CD4-positive, alpha-beta T cell (primary cell): ENCODE measurements at regions not wholly inside any gene's neighbourhood (a gene's known extent, or its start where the extent isn't known, plus 50 kb on each side); places are given as distances from the start of the nearest gene placed in this dataset.

Experiments
- ATAC-seq: fragments of 200-7000 bp; cut with Tn5 transposase; one replicate; pipeline ENCODE4 v1.10.0; 2022; ENCODE audit warnings: mild to moderate bottlenecking; ENCODE audit not compliant: poor library complexity
- CTCF ChIA-PET: fragments of 350-600 bp; sonication (Branson Sonifier 250); formaldehyde crosslinking; loops from one replicate; lab custom pipeline; 2021; ENCODE audit warnings: antibody characterized with exemption, inconsistent platforms; lab: Charles Lee
- POLR2A ChIA-PET: fragments of 350-600 bp; sonication (Branson Sonifier 250); formaldehyde crosslinking; loops from one replicate; lab custom pipeline; 2021; ENCODE audit warnings: antibody characterized with exemption, inconsistent platforms; lab: Charles Lee
- DNase-seq, 14 experiments: peaks; one replicate each; pipeline ENCODE4 v3.0.0-alpha.2; 2013 to 2020; ENCODE audit warnings: mixed read lengths in 2 of 14
- H3K27ac ChIP-seq, 2 donors: one replicate each; pipeline versions ENCODE4 v1.5.1 to v1.7.0; 2013; ENCODE audit warnings: low read length in 2 of 2, low read depth in 1 of 2, mild to moderate bottlenecking in 1 of 2
- H3K27me3 ChIP-seq, 2 experiments: 1 replicate in 1 of 2; 2 replicates in 1 of 2; pipeline versions ENCODE4 v1.6.1 to v1.7.0; 2013; ENCODE audit warnings: low read length in 2 of 2, control low read depth in 1 of 2, mild to moderate bottlenecking in 1 of 2, moderate library complexity in 1 of 2; ENCODE audit not compliant: insufficient read depth in 2 of 2, control insufficient read depth in 1 of 2
- H3K36me3 ChIP-seq: one replicate; pipeline ENCODE4 v1.6.1; 2013; ENCODE audit warnings: low read length, control low read depth; ENCODE audit not compliant: insufficient read depth
- H3K4me1 ChIP-seq: one replicate; pipeline ENCODE4 v1.6.1; 2013; ENCODE audit warnings: low read length, control low read depth; ENCODE audit not compliant: insufficient read depth
- H3K4me3 ChIP-seq: one replicate; pipeline ENCODE4 v1.5.1; 2013; ENCODE audit warnings: mild to moderate bottlenecking, low read length, moderate library complexity
- H3K9me3 ChIP-seq, 2 experiments: 1 replicate in 1 of 2; 2 replicates in 1 of 2; pipeline versions ENCODE4 v1.6.1 to v1.7.0; 2013; ENCODE audit warnings: low read length in 2 of 2, mild to moderate bottlenecking in 2 of 2, control low read depth in 1 of 2, moderate library complexity in 1 of 2; ENCODE audit not compliant: control insufficient read depth in 1 of 2, insufficient read depth in 1 of 2
- H3K27ac Mint-ChIP-seq: one replicate; pipeline ENCODE4 v1.8.0; 2020; ENCODE audit warnings: mixed read lengths
- H3K27me3 Mint-ChIP-seq: one replicate; pipeline ENCODE4 v1.8.0; 2021; ENCODE audit warnings: mixed read lengths
- H3K36me3 Mint-ChIP-seq: one replicate; pipeline ENCODE4 v1.8.0; 2021; ENCODE audit warnings: low read depth, mixed read lengths
- H3K4me1 Mint-ChIP-seq: one replicate; pipeline ENCODE4 v1.8.0; 2021; ENCODE audit warnings: low read depth, mixed read lengths
- H3K4me3 Mint-ChIP-seq: one replicate; pipeline ENCODE4 v1.8.0; 2020; ENCODE audit warnings: mild to moderate bottlenecking, mixed read lengths
- H3K9me3 Mint-ChIP-seq: one replicate; pipeline ENCODE4 v1.8.0; 2020; ENCODE audit warnings: mixed read lengths
- CTCF ChIP-seq: fragments of 200-600 bp; IDR thresholded peaks from one replicate; pipeline ENCODE4 v1.8.0; 2022; ENCODE audit warnings: antibody characterized with exemption, mild to moderate bottlenecking
- intact Hi-C, 2 experiments: fragments of 100-400 bp; cut with DNase I in 1 of 2; cut with micrococcal nuclease in 1 of 2; formaldehyde crosslinking; loops; one replicate each; pipeline versions ENCODE4 v1.15.1 to v1.9.0; 2023 to 2025; cut with DNase I, micrococcal nuclease

GRCh38 chrX:20653070-20653469 is 386.4 kb upstream of the RPS6KA3 start:
- Histone ChIP-seq H3K27me3 (no peaks in the 10 kb centered on the region), H3K9me3 (no peaks in the 10 kb centered on the region), H3K4me1 (no peaks in the 10 kb centered on the region), H3K27ac (no peak overlapping the region), H3K36me3 (no peaks in the 10 kb centered on the region), H3K4me3 (no peak overlapping the region)
- ATAC-seq (no peak), DNase-seq (no peak)
- ChIA-PET CTCF (no interaction called here), POLR2A (no interaction called here)
- Mint-ChIP-seq H3K4me3 (no peak overlapping the region), H3K4me1 (no peaks in the 10 kb centered on the region), H3K36me3 (no peaks in the 10 kb centered on the region), H3K27ac (no peak overlapping the region), H3K27me3 (no peaks in the 10 kb centered on the region), H3K9me3 (no peaks in the 10 kb centered on the region)
- TF ChIP-seq CTCF = no peak
- intact Hi-C loops = no loop called here

- no peak for TF ChIP-seq CTCF
- POLR2A ChIA-PET = no interaction called here
- Mint-ChIP-seq H3K36me3 (no peaks in the 10 kb centered on the region), H3K4me3 (no peak overlapping the region), H3K27me3 (no peaks in the 10 kb centered on the region), H3K4me1 (no peaks in the 10 kb centered on the region), H3K9me3 (no peaks in the 10 kb centered on the region), H3K27ac (no peak overlapping the region)
- Histone ChIP-seq H3K9me3 (no peaks in the 10 kb centered on the region), H3K4me1 (no peaks in the 10 kb centered on the region), H3K4me3 (no peak overlapping the region), H3K36me3 (no peaks in the 10 kb centered on the region), H3K27ac (no peak overlapping the region), H3K27me3 (no peaks in the 10 kb centered on the region)
- CTCF ChIA-PET = no interaction called here
- no peak for ATAC-seq
- intact Hi-C loops = no loop called here
- no peak for DNase-seq
Measured at GRCh38 chrX:20641954-20642353, 375.2 kb upstream of the RPS6KA3 start.

GRCh38 chrX:20639115-20639514 is 372.4 kb upstream of the RPS6KA3 start:
- no peaks in the 10 kb centered on the region for H3K27me3 ChIP-seq
- H3K36me3 Mint-ChIP-seq = no peaks in the 10 kb centered on the region
- no peaks in the 10 kb centered on the region for H3K9me3 ChIP-seq
- no peaks in the 10 kb centered on the region for H3K36me3 ChIP-seq
- DNase-seq = no peak
- no peak overlapping the region for H3K4me3 Mint-ChIP-seq
- intact Hi-C loops = loop anchor here in 1 of 2 experiments (2.0 kb wide), 1 partner anchor 32 kb away; no protein-coding TSS in a partner anchor
- no peak overlapping the region for H3K27ac ChIP-seq
- POLR2A ChIA-PET = no interaction called here
- no peaks in the 10 kb centered on the region for H3K4me1 Mint-ChIP-seq
- H3K27ac Mint-ChIP-seq = no peak overlapping the region
- TF ChIP-seq CTCF = no peak
- no peak overlapping the region for H3K4me3 ChIP-seq
- no peaks in the 10 kb centered on the region for H3K4me1 ChIP-seq
- CTCF ChIA-PET = no interaction called here
- ATAC-seq = no peak
- no peaks in the 10 kb centered on the region for H3K9me3 Mint-ChIP-seq
- no peaks in the 10 kb centered on the region for H3K27me3 Mint-ChIP-seq
